GM21717 (cell line): ENCODE measurements at regions not wholly inside any gene's neighbourhood (a gene's known extent, or its start where the extent isn't known, plus 50 kb on each side); places are given as distances from the start of the nearest gene placed in this dataset.

Experiments used
- ATAC-seq: cut with Tn5 transposase; IDR thresholded peaks from one replicate; pipeline ENCODE4 v1.9.1; 2021; ENCODE audit warnings: mild to moderate bottlenecking, moderate library complexity; ENCODE audit not compliant: unreplicated experiment

GRCh38 chr10:31140716-31141115 lies 109.1 kb upstream of the ZNF438 start:
- ATAC-seq, result no peak

DNA sequence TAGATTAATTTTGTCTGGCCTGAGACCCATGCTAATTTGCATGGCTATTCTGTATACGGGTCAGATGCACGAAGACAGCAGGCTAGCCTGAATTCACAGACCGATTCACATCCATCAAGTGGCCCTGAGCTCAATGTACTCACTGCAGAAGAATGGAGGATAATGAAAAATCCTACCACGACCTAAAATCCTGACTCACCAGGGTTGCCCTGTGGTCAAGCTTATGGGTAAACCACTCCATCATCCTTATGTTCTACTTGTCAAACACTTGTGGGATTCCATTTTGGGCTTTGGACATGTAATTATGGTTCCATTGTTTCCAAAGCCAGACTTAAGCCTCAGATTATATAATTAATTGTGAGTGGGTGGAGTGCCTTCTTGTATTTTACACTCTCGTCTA lies 110.4 kb upstream of the ZNF438 start:
- ATAC-seq, result no peak

DNA sequence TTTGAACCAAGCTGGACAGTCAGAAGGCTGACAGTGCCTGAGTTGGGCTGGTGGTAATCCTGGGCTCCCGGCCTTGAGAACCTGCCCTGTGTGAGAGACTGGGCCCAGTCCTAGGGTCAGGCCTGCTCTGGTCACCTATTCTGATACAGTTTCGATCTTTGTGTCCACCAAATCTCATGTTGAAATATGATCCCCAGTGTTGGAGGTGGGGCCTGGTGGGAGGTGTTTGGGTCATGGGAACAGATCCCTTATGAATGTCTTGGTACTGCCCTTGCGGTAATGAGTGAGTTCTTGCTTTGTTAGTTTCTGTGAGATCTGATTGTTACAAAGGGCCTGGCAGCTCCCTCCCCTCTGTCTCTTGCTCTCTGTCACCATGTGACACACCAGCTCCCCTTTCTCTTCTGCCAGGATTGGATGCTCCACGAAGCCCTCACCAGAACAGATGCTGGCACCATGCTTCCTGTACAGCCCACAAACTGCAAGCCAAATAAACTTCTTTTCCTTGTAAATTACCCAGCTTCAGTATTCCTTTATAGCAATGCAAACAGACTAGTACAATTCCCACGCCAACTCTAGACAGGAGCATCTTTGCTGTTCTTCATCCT lies 111.8 kb upstream of the ZNF438 start:
- ATAC-seq, result no peak

DNA sequence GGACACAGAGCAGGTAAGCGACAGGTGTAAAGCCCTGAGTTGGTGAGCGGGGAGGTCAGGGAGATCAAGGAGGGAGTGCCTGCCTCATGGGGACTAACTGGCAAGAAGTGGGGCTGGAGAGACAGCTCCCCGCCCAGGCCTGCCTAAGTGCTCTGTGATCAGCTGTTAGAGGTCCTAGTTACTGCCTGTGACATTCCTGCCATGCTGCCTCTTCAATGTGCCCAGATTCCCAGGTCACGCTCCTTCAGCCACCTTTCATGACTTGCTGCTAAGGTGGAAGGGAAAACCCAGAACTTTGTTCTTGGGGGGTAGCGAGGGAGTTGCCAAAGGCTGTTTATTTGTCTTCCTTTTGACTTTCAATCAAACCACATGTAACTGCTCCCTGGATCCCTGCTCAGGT lies 114.3 kb upstream of the ZNF438 start:
- ATAC-seq, result no peak

DNA sequence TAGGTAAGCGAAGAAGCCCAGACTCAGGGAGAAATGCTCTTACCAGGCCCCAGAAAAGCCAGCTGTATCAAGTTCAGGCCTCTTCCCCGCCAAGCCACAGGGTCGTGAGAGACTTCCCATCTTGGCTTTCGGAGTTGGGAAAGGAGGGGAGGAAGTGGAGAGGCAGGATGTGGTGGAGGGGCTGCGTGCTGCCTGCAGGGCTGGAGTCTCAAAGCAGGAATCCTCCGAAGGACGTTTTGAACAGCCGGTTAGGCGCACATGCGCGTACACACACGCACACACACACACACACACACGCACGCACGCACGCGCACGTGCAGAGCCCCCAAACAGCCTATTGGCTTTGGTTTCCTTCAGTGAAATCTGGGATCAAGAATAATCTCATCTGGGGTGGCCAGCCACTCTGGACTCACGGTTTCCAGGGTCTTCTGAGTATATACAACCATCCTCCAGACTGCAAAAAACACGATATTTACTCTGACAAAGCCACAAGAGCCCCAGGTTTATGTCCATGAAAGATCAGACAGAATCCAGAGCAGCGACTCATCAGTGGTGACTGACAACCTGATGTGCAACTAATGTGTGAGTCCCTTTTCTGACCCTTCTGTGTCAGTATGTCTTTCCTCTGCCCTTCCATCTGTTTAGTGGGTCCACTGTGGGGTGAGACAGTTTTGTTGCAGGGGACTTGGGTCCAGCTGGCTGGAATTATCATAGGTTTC lies 115.0 kb upstream of the ZNF438 start:
- ATAC-seq, result no peak

DNA sequence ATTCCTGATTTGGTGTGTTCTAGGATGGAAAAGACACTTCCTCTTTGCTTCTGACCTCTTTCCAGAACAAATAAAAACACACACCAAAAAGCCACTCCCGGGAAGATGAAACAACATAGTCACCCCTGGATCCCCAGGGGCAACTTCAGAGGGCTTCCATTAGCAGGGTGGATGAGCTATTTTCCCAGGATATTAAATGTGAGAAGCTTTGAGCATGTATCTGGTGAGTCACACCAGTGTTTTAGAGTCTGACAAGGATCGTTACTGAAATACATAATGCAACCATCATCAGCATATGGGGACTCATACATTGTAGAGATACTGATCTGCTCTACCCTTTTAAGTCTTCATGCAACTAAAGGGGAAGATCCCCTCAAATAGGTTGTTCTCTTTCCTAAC lies 115.5 kb upstream of the ZNF438 start:
- ATAC-seq, result no peak

- ATAC-seq, result no peak
Measured at GRCh38 chr10:31148951-31149350, 117.3 kb upstream of the ZNF438 start.

GRCh38 chr10:31149835-31150512 lies 118.3 kb upstream of the ZNF438 start:
- no peak for ATAC-seq

DNA sequence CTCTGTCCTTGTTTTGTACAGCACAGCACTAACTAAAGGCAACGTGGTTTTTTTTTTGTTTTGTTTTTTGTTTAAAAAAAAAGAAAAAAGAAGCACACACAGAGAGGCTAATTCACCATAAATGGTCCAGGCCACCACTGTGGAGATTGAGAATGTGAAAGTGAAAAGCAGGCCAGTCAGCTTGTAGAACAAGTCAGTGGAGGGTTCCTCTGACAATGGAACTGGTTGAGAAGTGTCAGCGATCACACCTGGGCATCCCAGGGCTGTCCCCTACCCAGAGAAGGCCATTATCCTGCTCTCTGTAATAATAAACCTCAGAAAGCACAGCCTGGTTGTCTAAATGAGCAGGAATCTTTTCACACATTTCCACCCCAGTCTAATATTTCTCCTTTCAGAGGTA lies 119.6 kb upstream of the ZNF438 start:
- no peak for ATAC-seq

GRCh38 chr10:31152421-31153135 lies 120.9 kb upstream of the ZNF438 start:
- ATAC-seq, result no peak

DNA sequence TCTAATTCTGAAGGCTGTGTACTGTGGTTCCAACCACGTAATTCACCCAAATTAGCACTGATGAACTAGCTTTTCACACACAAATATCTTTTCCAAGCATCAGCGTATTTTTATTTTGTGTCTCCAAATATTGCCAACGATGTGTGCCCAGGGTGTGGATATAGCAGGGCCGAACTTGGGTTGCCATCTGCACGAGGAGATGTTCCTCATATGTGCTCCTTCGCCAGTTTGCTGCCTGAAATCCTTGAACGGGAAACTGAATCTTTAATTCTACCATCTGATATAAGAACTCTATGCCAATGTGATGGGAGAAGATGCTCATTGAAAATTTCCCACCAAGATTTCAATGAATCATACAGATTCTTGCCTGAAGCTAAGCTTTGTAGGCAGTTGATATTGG lies 121.5 kb upstream of the ZNF438 start:
- ATAC-seq, result no peak

GRCh38 chr10:31153692-31154091 lies 122.0 kb upstream of the ZNF438 start:
- no peak for ATAC-seq

DNA sequence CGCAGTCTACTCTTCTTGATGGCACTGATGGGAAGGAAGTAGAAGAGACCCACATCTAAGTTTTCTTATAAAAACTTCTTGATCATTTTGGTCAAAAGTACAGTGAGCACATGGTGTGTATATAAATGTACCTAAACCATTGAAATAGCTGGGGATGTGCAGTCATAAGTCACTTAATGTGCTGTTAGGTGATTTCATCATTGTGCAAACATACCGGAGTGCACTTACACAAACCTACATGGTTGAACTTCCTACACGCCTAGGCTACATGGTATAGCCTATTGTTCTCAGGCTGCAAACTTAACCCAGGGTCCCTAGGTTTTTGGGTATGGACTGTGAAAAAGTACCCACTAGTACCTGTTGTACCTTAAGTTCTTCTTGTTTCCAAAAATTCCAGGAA lies 123.3 kb upstream of the ZNF438 start:
- no peak for ATAC-seq

GRCh38 chr10:31157123-31158010 lies 125.7 kb upstream of the ZNF438 start:
- no peak for ATAC-seq

DNA sequence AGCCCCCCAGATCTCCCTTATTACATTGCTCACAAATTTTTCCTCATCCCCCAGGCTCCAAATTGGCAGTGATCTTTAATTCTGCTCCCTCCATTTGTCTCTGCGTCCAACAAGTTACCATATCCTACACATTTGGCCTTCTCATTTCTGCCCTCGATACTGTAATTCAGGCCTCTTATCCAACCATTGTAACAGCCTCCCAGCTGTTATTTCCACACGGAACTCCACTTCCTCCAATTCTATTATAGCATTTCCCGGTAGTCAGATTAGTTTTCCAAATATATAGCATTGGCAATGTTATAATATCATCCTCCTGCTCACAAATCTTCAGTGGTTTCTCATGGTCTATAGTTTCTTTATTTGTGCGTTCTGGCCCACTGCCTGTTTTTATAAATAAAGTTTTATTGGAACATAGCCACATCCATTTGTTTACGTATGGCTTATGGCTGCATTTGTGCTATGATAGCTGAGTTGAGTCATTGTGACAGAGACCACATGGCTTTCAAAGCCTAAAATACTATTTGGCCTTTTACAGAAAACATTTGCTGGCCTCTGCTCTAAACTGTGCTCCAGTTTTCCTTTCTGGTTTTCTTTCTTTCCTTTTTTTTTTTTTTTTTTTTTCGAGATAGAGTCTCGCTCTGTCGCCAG lies 126.5 kb upstream of the ZNF438 start:
- ATAC-seq, result no peak

DNA sequence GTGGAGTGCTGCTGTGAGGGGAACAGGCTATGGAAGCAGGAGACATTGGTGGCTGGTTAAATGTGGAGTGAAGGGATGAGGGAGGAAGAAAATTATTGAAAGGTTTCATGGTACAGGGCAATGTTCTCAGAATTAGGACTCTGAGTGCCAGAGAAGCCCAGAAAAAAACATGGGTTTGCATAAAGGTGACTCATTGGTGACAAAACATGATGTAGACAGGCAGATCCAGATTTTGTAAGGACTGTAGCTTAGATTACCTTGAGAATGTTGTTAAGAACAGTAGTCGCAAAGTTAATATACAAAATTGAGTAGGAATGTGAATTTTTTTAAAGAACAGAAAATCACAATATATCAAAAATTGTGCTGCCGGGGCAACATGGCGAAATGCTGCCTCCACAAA lies 134.9 kb upstream of the ZNF438 start:
- no peak for ATAC-seq

DNA sequence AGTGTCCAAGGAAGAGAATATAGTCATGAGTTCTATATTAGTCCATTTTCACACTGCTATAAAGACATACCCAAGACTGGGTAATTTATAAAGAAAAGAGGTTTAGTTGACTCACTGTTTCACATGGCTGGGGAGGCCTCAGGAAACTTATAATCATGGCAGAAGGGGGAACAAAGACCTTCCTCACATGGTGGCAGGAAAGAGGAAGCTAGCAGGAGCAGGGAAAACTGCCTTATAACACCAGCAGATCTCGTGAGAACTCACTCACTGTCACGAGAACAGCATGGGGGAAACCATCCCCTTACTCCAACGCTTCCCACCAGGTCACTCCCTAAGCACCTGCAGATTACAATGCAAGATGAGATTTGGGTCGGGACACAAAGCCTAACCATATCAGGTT lies 139.0 kb upstream of the ZNF438 start:
- no peak for ATAC-seq

DNA sequence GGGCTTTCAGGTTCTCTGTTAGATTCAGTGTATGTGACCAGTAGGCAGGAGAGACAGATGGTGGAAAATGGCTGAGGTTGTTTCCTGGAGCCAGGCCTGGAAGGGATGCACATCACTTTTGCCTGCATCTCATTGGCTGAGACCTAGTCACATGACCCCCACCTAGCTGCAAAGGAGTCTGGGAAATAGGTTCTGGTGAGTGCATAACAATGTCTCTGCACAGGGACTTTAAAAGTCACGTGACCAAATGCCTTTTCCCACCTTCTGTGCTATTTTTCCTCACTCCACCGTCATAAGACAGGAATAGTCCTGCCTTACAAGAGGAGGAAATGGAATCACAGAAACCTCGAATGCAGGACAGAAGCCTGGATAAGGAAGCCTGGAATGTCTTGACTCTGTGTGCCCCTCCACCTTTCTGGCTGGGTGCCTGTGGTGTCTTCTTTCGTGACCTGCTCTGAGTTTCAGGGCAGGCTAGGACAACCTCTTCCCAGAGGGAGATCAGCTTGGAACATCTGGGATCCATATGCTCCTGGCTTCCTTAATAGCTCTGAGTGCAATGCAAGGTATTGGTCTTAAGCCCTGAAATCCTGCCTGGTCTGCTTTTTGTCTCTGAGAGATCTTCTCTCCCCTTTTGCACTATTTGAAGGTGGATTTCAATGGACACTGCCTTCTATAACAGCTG lies 139.9 kb upstream of the ZNF438 start:
- no peak for ATAC-seq

DNA sequence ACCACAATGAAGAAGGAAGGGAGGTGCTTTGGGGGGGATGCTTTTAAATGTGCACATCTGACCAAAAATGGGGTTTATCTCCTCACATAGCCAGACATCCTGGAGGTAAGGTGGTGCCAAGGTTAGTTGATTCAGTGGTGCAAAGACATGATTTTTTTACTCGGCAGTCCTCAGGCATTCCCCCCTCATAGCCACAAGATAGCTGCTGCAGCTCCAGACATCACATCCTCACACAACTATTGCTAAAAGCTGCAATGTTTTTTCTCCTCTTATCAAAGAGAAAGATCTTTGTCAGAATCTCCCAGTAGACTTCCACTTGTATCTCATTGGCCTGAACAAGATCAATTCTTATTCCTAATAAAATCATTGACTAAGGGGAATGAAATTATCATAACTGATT lies 141.3 kb upstream of the ZNF438 start:
- ATAC-seq, result no peak

GRCh38 chr10:31173752-31174151 lies 142.1 kb upstream of the ZNF438 start:
- no peak for ATAC-seq
